GM19395 (cell line): ENCODE measurements at regions not wholly inside any gene's neighbourhood (a gene's known extent, or its start where the extent isn't known, plus 50 kb on each side); places are given as distances from the start of the nearest gene placed in this dataset.
"Not testable (repeated sequence)": the region's sequence is repeated elsewhere in the genome, so short reads cannot be mapped to it uniquely, and the experiment has no call there.

Source experiments
- ATAC-seq: cut with Tn5 transposase; IDR thresholded peaks from one replicate; pipeline ENCODE4 v1.9.1; 2021; ENCODE audit warnings: mild to moderate bottlenecking, moderate library complexity; ENCODE audit not compliant: unreplicated experiment

DNA sequence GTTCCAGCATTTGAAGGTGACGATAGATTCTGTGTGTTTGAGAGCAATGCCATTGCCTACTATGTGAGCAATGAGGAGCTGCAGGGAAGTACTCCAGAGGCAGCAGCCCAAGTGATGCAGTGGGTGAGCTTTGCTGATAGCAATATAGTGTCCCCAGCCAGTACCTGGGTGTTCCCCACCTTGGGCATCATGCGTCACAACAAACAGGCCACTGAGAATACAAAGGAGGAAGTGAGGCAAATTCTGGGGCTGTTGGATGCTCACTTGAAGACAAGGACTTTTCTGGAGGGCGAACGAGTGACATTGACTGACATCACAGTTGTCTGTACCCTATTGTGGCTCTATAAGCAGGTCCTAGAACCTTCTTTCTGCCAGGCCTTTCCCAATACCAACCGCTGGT is 142.0 kb downstream of the PLS3 start:
- no peak for ATAC-seq

DNA sequence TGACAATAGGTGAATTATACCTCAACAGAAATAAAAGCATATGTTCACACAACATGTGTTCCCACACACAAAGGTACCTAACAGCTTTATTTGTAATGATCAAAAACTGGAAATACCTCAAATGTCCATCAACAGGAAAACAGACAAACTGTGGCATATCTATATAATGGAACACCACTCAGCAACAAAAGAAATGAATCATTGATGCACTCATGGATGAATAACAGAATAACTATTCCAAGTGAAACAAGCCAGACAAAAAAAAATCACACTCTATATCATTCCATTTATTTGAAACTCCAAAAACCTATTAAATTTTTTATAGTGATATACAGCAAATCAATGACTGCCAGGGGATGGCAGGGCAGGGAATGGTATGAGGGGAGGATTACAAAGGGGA is 148.1 kb downstream of the PLS3 start:
- ATAC-seq, result no peak

DNA sequence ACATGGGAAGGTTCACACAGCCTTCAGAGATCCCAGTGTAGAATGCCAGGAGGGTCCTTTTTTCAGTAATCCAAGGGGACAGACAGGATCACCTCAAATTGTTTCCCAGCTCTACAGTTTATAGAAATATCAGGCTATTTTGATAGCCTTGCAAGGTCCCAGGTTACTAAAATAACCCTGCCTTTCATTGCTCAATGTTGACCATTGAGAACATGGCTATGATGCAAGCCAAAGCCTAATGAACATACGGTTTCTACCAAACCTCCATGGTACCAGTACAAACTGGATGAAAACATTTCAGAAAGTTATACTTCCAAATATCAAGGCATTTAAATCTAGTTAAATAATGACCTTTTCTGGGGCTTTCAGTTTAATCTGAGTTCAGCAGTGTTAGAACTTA is 151.5 kb downstream of the PLS3 start:
- no peak for ATAC-seq

- no peak for ATAC-seq
These were observed 152.5 kb downstream of the PLS3 start for GRCh38 chrX:115713460-115713859.

DNA sequence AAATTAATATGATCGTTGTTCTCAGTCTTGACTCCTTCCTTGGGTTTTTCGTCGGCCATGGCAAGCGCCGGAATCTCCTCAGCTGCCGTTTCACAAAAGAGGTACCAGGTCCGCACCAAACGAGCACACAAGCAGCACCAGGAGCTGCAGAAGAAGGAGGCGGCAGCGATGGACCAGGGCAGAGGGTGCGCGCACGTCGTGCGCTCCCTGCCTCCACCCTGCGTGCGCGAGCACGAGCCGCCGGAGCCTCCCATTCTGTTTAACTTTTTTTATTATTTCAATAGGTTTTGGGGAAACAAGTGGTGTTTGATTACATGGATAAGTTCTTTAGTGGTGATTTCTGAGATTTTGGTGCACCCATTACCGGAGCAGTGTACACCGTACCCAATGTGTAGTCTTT is 158.2 kb downstream of the PLS3 start:
- ATAC-seq, result no peak

GRCh38 chrX:115722724-115723433 is 161.9 kb downstream of the PLS3 start:
- ATAC-seq, result not testable (repeated sequence)

GRCh38 chrX:115725370-115725769 is 164.4 kb downstream of the PLS3 start:
- not testable (repeated sequence) for ATAC-seq

DNA sequence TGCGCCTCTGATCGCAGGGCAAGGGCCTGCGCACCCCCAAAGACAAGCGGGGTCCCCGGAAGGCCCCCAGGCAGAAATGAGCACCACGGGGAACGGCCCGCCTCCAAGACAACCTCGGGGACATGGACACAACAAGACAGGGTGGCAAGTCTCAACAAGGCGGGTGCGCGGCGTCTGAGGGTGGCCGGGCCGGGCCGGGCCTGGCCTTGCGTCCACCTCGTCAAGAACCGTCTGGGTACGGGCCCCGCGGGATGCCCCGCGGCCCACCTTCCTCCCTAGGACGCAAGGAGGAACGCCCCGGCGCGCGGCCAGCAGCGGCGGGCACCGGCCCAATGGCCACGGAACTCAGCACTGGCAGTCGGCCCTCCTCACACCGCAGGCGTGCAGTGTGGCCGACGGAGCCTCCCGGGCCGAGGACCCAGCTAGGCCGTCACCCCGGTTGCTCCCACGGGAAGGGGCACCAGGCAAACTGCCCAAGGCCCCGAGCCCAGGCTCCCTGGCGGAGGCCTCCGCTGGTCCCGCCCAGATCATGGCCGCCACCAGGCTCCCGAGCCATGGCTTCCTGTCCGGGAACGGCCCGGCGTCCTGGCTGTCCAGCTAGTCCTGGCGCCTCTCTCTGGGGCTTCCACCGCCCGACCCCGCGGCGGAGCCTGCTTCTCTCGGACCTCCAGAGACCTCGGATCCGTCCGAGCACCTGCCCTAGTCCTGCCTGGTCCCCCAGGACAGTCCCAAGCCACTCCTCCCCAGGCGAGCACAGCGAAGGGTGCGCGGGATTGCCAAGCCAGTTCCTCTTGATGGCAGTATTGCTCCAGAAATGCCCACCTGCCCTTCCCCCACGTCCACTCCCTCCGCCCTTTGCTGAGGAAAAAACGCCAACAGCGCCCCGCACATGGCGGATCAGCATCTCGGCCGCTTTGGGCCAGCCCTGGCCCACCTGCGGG is 167.1 kb downstream of the PLS3 start:
- ATAC-seq, result peak; percentile 77

DNA sequence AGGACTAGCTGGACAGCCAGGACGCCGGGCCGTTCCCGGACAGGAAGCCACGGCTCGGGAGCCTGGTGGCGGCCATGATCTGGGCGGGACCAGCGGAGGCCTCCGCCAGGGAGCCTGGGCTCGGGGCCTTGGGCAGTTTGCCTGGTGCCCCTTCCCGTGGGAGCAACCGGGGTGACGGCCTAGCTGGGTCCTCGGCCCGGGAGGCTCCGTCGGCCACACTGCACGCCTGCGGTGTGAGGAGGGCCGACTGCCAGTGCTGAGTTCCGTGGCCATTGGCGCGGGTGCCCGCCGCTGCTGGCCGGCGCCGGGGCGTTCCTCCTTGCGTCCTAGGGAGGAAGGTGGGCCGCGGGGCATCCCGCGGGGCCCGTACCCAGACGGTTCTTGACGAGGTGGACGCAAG is 171.6 kb downstream of the PLS3 start:
- ATAC-seq, result not testable (repeated sequence)

DNA sequence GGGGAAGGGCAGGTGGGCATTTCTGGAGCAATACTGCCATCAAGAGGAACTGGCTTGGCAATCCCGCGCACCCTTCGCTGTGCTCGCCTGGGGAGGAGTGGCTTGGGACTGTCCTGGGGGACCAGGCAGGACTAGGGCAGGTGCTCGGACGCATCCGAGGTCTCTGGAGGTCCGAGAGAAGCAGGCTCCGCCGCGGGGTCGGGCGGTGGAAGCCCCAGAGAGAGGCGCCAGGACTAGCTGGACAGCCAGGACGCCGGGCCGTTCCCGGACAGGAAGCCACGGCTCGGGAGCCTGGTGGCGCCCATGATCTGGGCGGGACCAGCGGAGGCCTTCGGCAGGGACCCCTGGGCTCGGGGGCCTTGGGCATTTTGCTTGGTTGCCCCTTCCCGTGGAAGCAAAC is 174.3 kb downstream of the PLS3 start:
- ATAC-seq, result not testable (repeated sequence)
